ENCODE measurements at regions not wholly inside any gene's neighbourhood (a gene's known extent, or its start where the extent isn't known, plus 50 kb on each side); places are given as distances from the start of the nearest gene placed in this dataset.

- TF ChIP-seq CTCF (conservative IDR thresholded peaks at IDR 0.05): no peak
- no peak for TF ChIP-seq EZH2 (IDR thresholded peaks at IDR 0.05; ENCODE audit: low read depth)
Measured at GRCh38 chrX:149131774-149132173, 373.3 kb downstream of the IDS start.

Data from PC-9 (cell line).